NCI-H2196 (cell line): ENCODE measurements at regions not wholly inside any gene's neighbourhood (a gene's known extent, or its start where the extent isn't known, plus 50 kb on each side); places are given as distances from the start of the nearest gene placed in this dataset.

Experiments used
- DNase-seq: peaks from one replicate; lab custom pipeline; 2025; ENCODE audit not compliant: unreplicated experiment; lab: John Stamatoyannopoulos, UW

GRCh38 chr13:103238441-103238840 is 172.2 kb upstream of the SLC10A2 start:
- no peak for DNase-seq

- no peak for DNase-seq
Observed at GRCh38 chr13:103236213-103236612, 170.0 kb upstream of the SLC10A2 start.

DNA sequence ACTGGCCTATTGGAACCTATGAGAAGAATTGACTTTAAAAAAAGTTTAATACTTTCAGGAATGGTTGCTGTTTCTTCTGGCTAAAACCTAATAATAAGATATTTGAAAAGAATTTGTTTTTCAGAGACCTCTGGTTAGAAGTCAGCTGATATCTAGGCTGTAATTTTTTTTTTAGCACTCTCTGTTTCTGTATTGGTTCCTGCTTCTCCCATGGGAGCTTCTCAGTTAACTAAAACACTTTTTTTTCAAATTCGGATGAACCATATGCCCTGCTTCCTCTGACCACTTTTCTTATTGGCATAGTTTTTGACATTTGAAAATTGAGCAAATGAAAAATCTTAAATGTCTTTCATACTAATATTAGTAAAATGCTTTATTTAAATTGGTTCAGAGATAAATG is 163.5 kb upstream of the SLC10A2 start:
- no peak for DNase-seq

GRCh38 chr13:103224804-103225203 is 158.6 kb upstream of the SLC10A2 start:
- DNase-seq, result no peak

DNA sequence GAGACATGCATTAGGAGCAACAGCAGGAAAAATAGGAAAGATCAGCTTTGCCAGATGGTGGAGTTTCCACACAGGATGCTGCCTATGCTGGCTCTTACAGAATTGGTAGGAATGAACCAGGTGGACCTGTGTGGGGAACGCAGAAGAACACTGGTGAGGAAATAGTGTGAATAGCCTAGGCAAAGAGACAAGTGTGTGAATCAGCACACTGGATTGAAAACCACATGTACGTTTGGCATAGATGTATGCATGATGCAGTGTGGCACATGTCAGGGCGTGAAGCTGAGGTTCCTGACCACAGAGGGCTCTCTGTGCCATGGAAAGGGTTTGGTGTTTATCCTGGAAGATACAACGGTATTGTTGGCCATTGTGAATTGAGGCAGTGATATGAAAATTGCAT is 156.5 kb upstream of the SLC10A2 start:
- no peak for DNase-seq

DNA sequence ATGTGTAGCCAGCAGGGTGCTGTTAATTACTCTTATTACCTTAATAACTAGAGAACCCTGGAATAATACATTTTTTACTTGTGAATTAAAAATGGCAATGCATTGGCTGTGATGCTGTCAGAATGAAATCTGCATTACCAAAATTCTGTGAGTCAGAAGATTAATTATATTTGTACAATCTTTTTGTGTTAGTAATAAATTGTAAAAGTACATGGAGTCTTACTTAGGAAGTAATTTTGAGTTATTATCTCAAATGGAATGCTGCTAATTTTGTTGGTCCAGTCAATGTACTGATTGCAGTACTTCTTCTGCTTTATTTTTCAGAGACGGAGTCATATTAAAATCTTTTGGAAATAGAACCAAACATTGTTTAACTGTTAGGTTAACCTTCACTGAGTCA is 152.0 kb upstream of the SLC10A2 start:
- DNase-seq, result no peak

GRCh38 chr13:103213152-103213551 is 146.9 kb upstream of the SLC10A2 start:
- no peak for DNase-seq

GRCh38 chr13:103210348-103210747 is 144.1 kb upstream of the SLC10A2 start:
- no peak for DNase-seq

DNA sequence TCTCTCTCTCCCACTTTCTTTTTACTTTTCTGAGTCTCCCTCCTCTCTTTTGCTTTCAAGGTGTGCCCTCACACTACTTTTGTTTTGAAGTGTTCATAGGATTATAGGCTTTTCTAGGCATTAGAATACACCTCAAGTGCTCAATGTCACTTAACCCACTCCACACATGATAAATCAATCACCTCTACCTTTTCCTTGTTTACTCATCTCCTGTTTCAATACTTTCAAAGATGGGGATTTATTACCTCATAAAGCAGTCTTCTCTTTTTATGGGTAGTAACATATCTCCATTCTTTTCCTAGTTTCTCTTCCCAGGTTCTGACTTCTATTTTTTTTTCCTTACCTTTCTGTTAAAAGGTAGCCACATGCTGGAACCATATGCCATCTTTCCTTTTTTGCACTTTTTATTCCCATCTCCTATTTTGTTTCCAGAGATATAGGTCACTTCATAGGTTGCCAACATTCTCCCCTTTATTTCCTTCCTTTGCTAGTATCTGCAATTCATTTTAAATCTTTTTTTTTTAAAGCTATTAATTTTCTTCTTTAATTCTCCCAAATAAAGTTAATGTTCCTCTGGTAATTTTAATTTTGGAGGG is 137.6 kb upstream of the SLC10A2 start:
- no peak for DNase-seq

DNA sequence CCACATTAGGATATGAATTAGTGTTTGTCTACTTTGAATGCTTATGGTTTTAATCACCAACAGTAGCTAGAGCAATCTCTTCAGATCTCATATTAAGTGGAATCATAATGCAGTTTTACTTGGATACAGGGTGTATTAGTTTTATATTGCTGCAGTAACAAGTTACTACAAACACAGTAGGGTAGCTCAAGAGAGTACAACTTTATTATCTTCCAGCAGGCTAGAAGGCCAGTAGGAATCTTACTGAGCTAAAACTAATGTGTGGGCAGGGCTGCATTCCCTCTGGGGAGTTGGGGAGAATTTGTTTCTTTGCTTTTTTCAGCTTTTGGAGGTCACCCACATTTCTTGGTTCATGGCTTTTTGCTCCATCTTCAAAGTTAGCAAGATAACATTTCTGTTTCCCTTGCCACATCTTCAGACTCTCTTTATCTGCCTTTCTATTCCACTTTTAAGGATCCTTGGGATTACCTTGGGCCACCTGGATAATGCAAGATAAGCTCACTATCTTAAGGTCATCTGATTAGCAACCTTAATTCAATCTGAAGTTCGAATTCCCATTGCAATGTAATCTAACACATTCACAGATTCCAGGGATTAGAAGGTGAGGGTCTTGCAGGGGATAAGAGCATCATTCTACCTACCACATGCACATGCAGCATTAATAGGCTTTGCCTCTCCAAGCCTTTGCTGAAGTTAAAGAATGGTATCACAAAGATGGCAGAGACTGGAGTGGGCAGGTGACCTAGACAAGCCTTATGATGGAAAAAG is 134.1 kb upstream of the SLC10A2 start:
- no peak for DNase-seq

- no peak for DNase-seq
Observed at GRCh38 chr13:103199380-103200088, 133.3 kb upstream of the SLC10A2 start.

DNA sequence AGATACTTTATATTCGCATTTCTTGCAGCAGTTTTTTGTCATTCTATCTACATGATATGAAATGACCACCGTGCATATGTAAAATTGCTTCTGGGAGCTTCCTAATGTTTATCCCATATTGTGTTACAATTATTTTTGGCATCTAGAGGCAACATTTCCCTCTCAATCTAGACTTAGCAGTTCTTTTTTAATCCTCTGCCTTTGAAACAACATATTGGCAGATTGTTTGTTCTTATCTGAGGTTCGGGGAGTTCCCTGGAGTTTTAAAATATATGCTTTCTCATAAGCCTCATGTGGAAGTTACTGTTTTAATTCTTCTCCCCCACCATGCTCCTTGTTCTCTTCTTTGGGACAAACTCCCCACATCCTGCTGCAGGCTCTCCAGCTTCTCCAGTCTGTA is 130.1 kb upstream of the SLC10A2 start:
- no peak for DNase-seq

DNA sequence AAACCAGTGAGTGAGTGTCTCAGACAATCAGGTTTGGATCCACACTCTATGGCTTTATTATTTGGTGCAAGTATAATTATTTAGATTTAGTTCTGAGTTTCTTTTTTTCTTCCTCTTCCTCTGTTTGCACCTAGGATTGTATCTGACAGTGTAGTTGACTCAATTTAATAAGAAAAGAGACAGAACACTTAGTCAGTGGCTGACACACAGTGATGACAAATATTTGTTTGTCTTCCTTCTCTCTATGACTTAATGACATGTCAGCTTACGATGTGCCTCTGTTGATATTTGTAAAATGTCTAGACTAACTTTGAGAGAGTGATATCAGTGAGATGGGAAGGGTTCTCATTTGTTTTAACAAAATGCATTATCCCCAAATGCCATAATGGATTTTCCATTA is 129.5 kb upstream of the SLC10A2 start:
- DNase-seq, result no peak

DNA sequence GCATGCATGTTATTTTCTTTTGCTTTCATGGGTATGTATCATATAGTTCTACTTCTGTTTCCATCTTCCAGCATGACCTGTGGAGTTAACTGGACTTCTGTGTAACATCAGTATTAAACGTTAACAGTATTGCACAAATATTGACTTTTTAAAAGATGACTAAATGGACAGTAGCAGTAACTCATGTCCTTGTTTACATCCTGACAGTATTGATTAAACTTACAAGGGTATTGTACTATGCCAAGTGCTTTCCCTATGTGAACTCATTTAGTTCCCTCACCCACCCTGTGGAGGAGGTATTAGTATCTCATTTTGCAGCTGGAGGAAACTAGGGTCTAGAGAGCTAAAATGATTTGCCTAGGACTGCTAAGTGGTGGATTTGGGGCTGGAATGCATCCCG is 128.7 kb upstream of the SLC10A2 start:
- no peak for DNase-seq

DNA sequence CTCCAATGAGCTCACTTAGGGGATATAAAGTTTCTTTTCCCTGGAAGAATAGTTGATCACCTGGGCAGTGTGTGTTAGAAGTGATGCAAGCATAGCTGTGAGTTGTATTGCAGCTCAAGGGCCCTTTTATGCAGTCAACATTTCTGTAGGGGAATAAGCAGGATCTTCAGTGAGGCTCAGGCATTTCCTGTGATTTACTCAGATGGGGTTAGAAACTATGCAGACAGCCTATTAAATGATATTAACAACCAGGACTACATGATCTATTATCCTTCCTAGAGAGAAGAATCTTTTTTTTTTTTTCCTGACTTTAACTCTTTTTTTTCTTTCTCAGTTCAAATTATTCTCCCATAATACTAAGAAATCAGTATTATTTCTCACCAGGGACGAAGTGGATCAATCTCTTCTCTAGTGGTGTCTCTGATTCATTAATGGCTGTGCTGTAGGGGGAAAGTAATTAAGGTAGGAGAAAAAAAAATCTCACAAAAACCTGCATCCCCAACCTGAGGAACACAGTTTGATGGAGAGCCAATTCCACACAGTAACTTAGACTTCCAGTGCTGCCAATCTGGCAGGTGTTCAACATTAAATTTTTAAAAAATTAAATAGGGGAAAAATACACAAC is 126.4 kb upstream of the SLC10A2 start:
- DNase-seq, result no peak

DNA sequence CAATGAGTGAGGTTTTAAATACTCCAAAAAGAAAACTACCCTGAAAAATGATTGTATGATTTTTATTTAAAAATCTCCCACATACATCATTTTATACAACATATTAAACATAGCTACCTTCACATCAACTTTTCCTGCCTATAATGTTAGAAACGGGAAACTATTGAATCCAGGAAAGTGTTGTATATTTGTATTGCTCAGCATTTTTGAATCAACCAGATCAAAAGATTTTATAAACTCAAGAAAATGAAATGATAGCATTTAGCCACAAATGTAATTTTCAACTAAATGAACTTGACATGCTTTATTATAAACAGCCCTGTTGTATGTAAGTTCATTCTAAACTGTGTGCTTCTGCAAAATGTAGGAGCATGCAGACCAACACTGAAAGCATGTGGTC is 124.6 kb upstream of the SLC10A2 start:
- no peak for DNase-seq

- DNase-seq, result no peak
Observed at GRCh38 chr13:103188713-103189326, 122.6 kb upstream of the SLC10A2 start.

DNA sequence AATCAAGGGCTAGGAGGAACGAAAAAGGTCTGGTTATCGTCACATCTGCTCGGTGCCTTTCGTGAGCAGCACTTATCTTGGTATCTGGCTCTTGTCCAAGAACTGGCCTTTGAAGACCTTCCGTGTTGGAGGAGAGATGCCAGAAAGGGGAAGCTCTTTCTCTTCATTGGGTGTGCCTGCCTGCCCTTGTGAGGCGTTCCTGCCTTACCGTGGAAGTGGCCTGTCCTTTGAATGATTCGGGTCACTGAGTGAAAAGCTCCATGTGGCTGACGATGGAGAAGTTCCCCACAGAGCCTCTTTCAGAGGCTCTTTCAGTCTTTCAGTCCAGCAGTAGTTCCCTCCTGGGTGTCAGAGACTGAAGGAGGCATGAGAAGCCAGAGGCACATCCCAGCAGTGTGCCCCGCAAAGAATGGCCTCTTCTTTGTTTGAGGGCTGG is 121.5 kb upstream of the SLC10A2 start:
- no peak for DNase-seq

GRCh38 chr13:103184413-103184812 is 118.2 kb upstream of the SLC10A2 start:
- no peak for DNase-seq

- no peak for DNase-seq
Observed at GRCh38 chr13:103178986-103179943, 113.0 kb upstream of the SLC10A2 start.
